SJSA1 (cell line): ENCODE measurements at regions not wholly inside any gene's neighbourhood (a gene's known extent, or its start where the extent isn't known, plus 50 kb on each side); places are given as distances from the start of the nearest gene placed in this dataset.

ENCODE experiments used
- DNase-seq, 2 experiments: peaks; one replicate each; pipeline ENCODE4 v3.0.0-alpha.2; 2015 to 2020; ENCODE audit warnings: low spot score in 2 of 2, low read depth in 1 of 2
- H3K27ac ChIP-seq: fragments of 250-450 bp; sonication (Bioruptor Pico); 2 replicates; pipeline ENCODE4 v1.5.1; 2020; ENCODE audit warnings: mild to moderate bottlenecking, moderate library complexity
- H3K27me3 ChIP-seq: fragments of 250-450 bp; sonication (Bioruptor Pico); replicated peaks from 2 replicates; pipeline ENCODE4 v1.5.1; 2020; ENCODE audit warnings: mild to moderate bottlenecking, moderate library complexity
- H3K36me3 ChIP-seq: fragments of 250-450 bp; sonication (Bioruptor Pico); 2 replicates; pipeline ENCODE4 v1.5.1; 2020; ENCODE audit warnings: mild to moderate bottlenecking
- H3K4me1 ChIP-seq: fragments of 250-450 bp; sonication (Bioruptor Pico); replicated peaks from 2 replicates; pipeline ENCODE4 v1.6.1; 2021; ENCODE audit warnings: mild to moderate bottlenecking
- H3K4me3 ChIP-seq: fragments of 250-450 bp; sonication (Bioruptor Pico); 2 replicates; pipeline ENCODE4 v1.5.1; 2020; ENCODE audit warnings: mild to moderate bottlenecking
- H3K9me3 ChIP-seq: fragments of 250-450 bp; sonication (Bioruptor Pico); replicated peaks from 2 replicates; pipeline ENCODE4 v1.5.1; 2020; ENCODE audit warnings: mild to moderate bottlenecking

DNA sequence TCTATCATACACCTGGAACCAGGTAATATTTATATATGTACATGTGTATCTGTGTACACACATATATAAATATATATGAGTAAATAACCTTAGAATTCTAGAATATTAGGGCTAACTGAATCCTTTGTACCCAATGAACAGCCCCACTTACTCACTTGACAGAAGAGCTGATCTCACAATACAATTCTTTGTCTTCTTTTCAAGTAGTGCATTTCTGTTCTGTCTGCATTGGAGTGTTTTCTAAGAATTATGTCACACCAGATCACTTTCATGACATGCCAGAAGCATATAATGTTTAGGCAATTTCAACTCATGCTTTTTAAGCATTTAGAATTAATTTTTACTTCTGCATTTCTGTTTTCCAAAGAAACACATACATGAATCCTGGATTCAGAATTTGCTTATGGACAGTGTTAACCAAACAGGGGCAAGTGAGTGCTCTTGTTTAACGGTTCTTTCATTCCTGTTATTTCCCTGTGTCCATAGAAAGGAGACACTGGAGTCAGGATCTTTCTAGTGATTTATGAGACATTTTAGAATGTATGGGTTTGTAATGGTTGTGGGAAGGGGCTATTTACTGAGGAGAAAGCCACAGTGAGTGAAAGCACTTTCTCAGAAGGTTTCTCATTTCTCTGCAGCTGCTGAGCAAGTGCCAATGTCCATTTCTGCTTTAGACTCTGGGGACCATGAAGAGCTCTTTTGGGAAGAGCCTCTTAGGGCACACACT, 123.2 kb downstream of the RMI1 start:
- H3K4me1 ChIP-seq, result no peaks in the 10 kb centered on the region
- no peak for DNase-seq
- H3K36me3 ChIP-seq, result no peaks in the 10 kb centered on the region
- H3K27ac ChIP-seq, result no peak overlapping the region
- H3K4me3 ChIP-seq, result no peak overlapping the region
- H3K27me3 ChIP-seq, result no peaks in the 10 kb centered on the region
- no peaks in the 10 kb centered on the region for H3K9me3 ChIP-seq

DNA sequence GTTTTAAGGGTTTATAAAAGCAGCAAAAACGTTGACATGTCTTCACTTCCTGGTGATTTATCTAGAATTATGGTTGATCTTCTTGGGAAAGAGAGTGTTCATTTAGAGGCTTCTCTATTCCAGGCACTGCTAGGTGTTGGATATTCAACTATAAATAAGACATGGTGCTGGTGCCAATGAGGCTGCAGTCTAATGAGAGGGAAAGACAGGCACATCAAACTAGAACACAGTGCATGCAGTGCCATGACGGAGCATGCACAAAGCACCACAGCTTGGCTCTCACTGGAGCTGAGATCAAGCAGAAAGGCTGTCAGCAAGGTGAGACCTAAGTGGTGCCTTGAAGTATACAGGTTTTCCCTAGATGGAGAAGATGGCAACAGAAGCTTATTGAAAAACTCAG, 126.5 kb downstream of the RMI1 start:
- DNase-seq, result no peak
- no peaks in the 10 kb centered on the region for H3K4me1 ChIP-seq
- no peak overlapping the region for H3K27ac ChIP-seq
- no peaks in the 10 kb centered on the region for H3K9me3 ChIP-seq
- H3K4me3 ChIP-seq, result no peak overlapping the region
- no peaks in the 10 kb centered on the region for H3K27me3 ChIP-seq
- no peaks in the 10 kb centered on the region for H3K36me3 ChIP-seq

DNA sequence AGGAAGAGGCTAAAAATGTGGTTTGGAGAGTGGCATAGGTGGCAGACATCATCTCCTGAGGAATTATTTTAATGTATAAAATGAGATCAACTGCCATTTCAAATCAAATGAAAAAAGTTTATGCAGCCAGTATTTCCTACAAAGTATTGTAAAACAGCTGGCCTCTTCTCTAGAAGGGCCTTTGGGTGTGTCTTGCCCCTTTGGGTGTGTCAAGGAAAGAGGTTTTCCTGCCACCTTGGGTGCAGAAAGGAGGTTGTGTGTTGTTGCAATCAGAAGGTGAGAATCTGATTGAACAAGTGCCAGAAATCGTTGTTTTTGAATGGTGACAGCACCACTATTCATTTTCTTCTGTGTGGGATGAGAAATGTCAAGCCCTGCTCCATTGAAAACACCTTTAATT, 127.4 kb downstream of the RMI1 start:
- Histone ChIP-seq H3K4me1 (no peaks in the 10 kb centered on the region), H3K36me3 (no peaks in the 10 kb centered on the region), H3K27ac (no peak overlapping the region), H3K9me3 (no peaks in the 10 kb centered on the region), H3K4me3 (no peak overlapping the region), H3K27me3 (no peaks in the 10 kb centered on the region)
- DNase-seq, result no peak

DNA sequence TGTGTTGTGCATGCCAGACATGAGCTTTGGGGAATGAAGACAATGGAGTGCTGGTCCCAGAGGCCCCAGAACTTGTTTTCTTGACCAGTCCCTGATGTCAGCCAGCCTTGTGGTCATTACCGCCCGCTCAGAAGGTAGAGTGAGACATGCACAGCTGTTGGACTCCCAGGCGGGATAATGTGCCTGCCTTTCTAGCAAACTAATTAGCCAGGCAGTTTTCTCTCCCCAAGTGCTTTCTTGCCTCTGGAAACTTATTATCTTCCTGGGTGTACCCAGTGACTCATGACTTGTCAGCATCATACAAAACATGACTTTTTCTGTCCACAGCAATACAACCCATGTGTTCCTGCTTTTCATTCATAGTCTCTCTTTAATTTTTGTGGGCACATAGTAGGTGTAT, 131.1 kb downstream of the RMI1 start:
- Histone ChIP-seq H3K4me1 (no peaks in the 10 kb centered on the region), H3K9me3 (no peaks in the 10 kb centered on the region), H3K27me3 (no peaks in the 10 kb centered on the region), H3K4me3 (no peak overlapping the region), H3K36me3 (no peaks in the 10 kb centered on the region), H3K27ac (no peak overlapping the region)
- no peak for DNase-seq

DNA sequence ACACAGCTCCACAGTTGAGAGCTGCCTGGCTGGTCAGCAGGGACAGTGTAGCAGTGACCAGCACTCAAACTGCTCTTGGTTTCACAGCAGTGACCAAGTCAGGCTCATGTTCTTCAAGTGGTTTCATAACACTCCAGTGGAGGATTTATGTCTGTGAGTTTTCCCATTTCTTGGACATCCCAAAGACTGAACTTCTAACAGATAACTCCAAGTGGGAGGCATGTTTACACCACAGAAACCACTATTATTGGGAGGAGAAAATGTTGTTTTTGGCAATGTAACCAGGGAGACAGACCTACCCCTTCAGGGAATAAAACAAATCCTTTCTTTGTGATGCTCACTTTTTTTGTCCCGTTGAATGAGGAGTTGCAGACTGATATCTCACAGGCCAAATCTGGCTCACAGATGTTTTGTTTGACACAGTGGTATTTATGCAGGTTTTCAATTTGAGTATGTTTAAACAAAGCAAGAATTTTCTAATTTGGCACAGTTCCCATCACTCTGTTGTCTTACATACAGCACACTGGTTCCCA, 141.5 kb downstream of the RMI1 start:
- Histone ChIP-seq H3K4me3 (no peak overlapping the region), H3K36me3 (no peaks in the 10 kb centered on the region), H3K27ac (no peak overlapping the region), H3K27me3 (no peaks in the 10 kb centered on the region; the same call in 1 of the 2 replicates), H3K9me3 (no peaks in the 10 kb centered on the region), H3K4me1 (0 out of 2 replicates have a peak, but pooled peaks cover 9% of the 10 kb centered on the region)
- peak; percentile 42 to 84 for DNase-seq

DNA sequence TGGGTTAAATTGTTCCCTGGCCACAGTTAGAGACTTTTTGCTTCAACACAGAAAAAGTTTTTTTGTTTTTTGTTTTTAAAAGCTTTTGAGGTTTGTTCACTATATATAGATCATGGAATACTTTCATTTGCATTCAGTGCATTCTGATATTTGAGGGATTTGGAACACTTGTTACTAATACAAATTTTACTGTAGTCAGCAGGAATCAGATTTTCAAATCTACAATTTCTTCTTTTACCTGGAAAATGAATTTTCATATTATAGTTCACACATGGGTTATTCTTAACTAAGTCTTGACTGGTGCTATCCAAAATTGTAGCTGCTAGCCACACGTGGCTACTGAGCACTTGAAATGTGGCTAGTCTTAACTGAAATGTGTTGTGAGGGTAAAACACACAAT, 142.0 kb downstream of the RMI1 start:
- Histone ChIP-seq H3K36me3 (no peaks in the 10 kb centered on the region), H3K4me3 (no peak overlapping the region), H3K9me3 (no peaks in the 10 kb centered on the region), H3K4me1 (0 out of 2 replicates have a peak, but pooled peaks cover 9% of the 10 kb centered on the region), H3K27me3 (no peaks in the 10 kb centered on the region; the same call in 1 of the 2 replicates), H3K27ac (no peak overlapping the region)
- DNase-seq, result no peak

DNA sequence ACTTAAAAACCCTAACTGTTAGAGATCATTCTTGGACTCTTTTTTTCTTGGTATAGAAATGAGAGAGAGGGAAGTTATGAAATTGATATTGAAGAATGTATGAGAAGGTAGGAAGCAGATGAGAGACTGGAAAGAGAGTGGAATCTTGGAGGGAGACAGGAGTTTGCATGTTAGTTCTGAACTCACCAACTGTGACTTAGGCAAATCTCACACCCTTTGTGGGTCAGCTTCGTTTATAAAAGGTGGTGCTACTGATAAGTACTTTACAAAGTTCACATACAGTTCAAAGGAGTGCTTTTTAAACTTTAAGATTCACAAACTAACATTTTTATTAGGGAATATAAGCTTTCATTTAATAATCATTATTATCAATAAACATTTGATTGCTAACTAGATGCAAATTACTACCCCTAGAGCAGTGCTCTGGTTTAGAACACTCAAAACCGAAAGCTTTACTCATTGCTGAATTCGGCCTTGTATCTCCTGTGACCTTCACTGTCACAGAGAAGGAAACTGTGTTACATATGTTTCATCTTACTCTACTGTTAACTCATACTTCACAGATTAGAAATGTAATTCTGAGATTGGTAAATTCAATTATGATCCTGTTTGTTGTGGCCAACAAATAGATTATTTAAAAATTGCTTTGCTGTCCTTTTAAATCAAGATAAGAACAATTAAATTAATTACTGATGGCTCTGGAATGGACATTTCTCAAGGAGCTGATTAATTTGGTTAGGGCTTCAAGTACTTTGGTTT, 143.2 kb downstream of the RMI1 start:
- Histone ChIP-seq H3K4me3 (no peak overlapping the region), H3K4me1 (0 out of 2 replicates have a peak, but pooled peaks cover 9% of the 10 kb centered on the region), H3K9me3 (no peaks in the 10 kb centered on the region), H3K36me3 (no peaks in the 10 kb centered on the region), H3K27me3 (no peaks in the 10 kb centered on the region; the same call in 1 of the 2 replicates), H3K27ac (no peak overlapping the region)
- no peak for DNase-seq

DNA sequence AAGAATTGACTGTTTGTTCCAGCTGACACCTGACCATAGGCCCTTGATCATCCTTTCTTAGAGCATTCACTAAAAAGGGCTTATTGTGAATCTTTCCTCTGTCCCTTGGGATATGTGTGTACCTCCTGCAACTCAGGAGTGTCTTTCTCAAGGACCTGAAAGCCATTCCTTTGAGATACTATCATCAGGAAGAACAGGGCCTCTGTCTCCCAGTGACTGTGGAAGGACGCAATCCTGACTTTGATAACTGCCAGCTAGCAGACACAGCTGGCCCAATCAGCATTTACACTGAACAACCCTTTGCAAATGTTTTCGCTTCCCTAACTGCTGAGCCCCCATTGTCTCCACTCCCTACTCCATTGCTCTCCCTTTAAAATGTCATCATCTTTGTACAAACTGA, 144.4 kb downstream of the RMI1 start:
- Histone ChIP-seq H3K4me1 (0 out of 2 replicates have a peak, but pooled peaks cover 9% of the 10 kb centered on the region), H3K4me3 (no peak overlapping the region), H3K36me3 (no peaks in the 10 kb centered on the region), H3K27ac (no peak overlapping the region), H3K27me3 (no peaks in the 10 kb centered on the region; the same call in 1 of the 2 replicates), H3K9me3 (no peaks in the 10 kb centered on the region)
- DNase-seq, result no peak

DNA sequence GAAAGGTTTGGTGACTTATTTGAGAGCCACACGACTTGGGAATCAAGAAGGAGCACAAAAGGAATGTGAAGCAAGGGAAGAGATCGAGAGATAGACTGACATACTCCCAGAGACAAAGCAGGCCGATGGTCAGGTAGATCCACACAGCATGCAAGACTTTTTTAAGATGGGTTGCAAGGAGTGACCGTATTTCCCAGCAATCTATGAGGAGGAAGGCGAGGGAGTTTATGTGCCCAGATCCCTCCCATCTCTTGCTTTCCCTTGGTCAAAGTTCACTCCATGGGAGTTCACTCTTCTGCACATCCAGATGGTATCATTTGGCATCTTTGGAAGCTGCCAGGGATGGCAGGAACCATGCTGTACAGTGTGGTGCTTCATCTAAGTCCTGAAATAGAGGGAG, 148.9 kb downstream of the RMI1 start:
- H3K4me3 ChIP-seq, result no peak overlapping the region
- no peaks in the 10 kb centered on the region for H3K36me3 ChIP-seq
- H3K9me3 ChIP-seq, result no peaks in the 10 kb centered on the region
- H3K27ac ChIP-seq, result no peak overlapping the region
- DNase-seq, result no peak
- no peaks in the 10 kb centered on the region for H3K4me1 ChIP-seq
- H3K27me3 ChIP-seq, result no peaks in the 10 kb centered on the region

DNA sequence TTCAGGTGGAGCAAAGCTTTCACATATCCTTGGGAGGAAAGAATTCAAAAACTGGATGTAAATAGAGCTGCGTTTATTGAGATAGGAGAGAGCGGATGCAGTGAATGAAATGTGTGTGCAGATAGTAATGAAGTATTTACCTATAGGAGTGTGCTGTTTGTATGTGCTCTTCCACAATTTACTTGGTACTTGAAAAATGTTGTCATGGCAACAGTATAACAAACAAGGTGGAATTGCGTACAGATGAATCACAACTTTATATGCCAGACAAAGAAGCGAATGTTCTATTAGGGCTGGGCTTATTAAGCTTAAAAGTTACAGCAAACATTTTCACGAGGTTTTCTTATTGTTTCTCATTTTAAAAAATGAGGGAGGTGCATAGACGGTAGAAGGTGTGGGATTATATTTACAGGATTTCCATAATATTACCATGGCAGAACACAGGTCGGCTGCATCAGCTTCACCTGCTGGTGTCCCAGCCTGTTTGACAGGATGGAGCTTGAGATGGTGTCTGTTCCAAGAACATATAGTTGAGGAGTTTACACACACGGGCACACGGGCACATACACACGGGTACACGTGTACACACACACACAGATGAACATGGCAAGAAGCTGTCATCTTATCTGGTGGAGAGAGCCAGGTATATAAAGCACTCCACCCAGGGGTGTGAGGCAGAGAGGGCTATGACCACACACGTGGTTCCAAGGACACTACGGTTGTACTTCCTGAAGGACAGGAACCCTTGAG, 155.7 kb downstream of the RMI1 start:
- H3K4me1 ChIP-seq, result peaks cover 30% of the 10 kb centered on the region
- no peaks in the 10 kb centered on the region for H3K9me3 ChIP-seq
- H3K36me3 ChIP-seq, result no peaks in the 10 kb centered on the region
- H3K27ac ChIP-seq, result peak overlapping the region; percentile 15; the same call in 1 of the 2 replicates
- H3K4me3 ChIP-seq, result no peak overlapping the region
- H3K27me3 ChIP-seq, result 0 out of 2 replicates have a peak, but pooled peaks cover 3% of the 10 kb centered on the region
- DNase-seq, result peak in 1 of 2 experiments; percentile 51

DNA sequence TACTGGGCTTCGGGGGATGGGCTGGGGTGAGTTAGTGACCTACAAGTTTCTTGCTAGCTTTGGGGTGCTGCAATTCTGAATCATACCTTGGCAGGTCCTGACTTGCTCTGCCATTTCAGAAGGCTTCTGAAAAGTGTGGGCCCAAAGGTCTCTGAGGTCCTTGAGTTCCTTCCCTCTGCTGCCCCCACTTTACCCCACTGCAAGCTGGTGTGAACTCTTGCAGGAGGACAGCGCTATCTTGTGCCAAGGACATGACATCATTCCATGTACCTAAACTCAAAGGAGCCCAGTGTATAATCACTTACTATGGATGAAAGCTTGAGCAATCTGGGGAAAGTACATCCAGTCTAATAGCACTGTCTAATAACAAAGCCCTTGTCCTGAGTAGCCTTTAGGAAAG, 157.4 kb downstream of the RMI1 start:
- Histone ChIP-seq H3K27ac (no peak overlapping the region), H3K4me1 (peaks cover 30% of the 10 kb centered on the region), H3K9me3 (no peaks in the 10 kb centered on the region), H3K4me3 (no peak overlapping the region), H3K27me3 (0 out of 2 replicates have a peak, but pooled peaks cover 6% of the 10 kb centered on the region), H3K36me3 (no peaks in the 10 kb centered on the region)
- DNase-seq, result no peak

DNA sequence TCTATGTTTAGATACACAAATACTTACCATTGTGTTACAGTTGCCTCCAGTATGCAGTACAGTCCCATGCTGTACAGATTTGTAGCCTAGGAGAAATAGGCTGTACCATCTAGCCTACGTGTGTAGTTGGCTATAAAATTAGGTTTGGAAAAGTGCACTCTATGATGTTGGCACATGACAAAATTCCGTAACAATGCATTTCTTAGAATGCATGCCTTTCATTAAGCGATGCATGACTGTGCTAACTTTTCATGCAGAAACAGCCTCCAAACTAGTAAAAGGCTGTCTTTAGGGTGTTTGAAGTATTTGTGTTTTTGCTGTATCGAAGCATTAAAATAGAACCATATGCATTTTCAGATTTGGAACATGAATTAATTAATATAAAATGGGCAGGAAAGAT, 157.9 kb downstream of the RMI1 start:
- Histone ChIP-seq H3K9me3 (no peaks in the 10 kb centered on the region), H3K36me3 (no peaks in the 10 kb centered on the region), H3K27ac (no peak overlapping the region; the same call in 1 of the 2 replicates), H3K4me1 (peaks cover 30% of the 10 kb centered on the region), H3K27me3 (0 out of 2 replicates have a peak, but pooled peaks cover 6% of the 10 kb centered on the region), H3K4me3 (no peak overlapping the region)
- no peak for DNase-seq

DNA sequence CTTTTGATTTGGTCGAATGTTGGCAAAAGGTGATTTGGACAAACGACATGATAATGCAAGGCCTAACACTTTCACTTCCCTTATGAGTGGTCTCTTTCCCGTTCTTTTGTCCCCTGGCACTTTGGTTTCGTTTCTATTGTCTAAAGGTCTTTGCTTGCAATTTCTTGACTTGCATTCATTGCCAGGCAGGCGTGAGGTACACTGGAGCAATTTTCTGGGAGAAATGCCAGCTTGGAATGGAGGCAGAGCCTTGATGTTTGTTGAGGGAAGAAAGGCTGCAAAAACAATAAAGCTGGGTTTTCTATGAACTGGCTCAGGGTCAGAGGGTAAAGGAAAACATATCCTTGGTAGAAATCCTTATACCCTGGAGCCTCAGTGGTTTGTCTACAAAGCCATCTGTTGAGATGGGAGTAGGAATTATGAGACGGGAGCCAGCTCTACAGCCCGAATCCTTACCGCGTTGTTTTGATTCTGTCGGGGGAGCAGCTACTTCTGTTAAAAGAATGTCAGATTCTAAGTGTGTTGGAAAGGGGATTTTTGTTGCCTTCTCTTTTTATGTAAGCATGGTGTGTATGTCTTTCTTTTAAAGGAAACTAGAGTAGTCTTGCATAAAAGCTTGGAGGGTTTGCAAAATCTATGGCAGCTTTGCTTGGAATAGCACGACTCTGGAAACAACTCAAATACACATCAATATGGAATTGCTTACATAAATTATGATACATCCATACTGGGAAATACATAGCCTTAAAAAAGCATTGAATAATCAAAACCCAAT, 158.9 kb downstream of the RMI1 start:
- H3K36me3 ChIP-seq, result no peaks in the 10 kb centered on the region
- peak overlapping the region; percentile 54 for H3K27ac ChIP-seq
- no peaks in the 10 kb centered on the region for H3K9me3 ChIP-seq
- H3K27me3 ChIP-seq, result 0 out of 2 replicates have a peak, but pooled peaks cover 6% of the 10 kb centered on the region
- no peak overlapping the region for H3K4me3 ChIP-seq
- peaks cover 30% of the 10 kb centered on the region for H3K4me1 ChIP-seq
- peak; percentile 65 to 67 for DNase-seq
